Ascending aorta (tissue), 2 donors: ENCODE measurements at regions not wholly inside any gene's neighbourhood (a gene's known extent, or its start where the extent isn't known, plus 50 kb on each side); places are given as distances from the start of the nearest gene placed in this dataset.

ENCODE experiments used
- DNase-seq, 2 donors: peaks; one replicate each; pipeline ENCODE4 v3.0.0-alpha.2; 2019; ENCODE audit warnings: low spot score in 2 of 2
- H3K27ac ChIP-seq, 2 donors: fragments of 200-600 bp; sonication (generic); one replicate each; pipeline ENCODE4 v1.5.1; 2016 to 2017; ENCODE audit warnings: mild to moderate bottlenecking in 1 of 2
- H3K27me3 ChIP-seq: fragments of 200-600 bp; sonication (generic); one replicate; pipeline ENCODE4 v1.5.1; 2017
- H3K36me3 ChIP-seq, 2 donors: fragments of 200-600 bp; sonication (generic); one replicate each; pipeline ENCODE4 v1.5.1; 2016
- H3K4me1 ChIP-seq, 2 donors: fragments of 200-600 bp; sonication (generic); one replicate each; pipeline ENCODE4 v1.5.1; 2016 to 2017; ENCODE audit warnings: mild to moderate bottlenecking in 1 of 2
- H3K4me3 ChIP-seq, 2 donors: fragments of 200-600 bp; sonication (generic); one replicate each; pipeline ENCODE4 v1.5.1; 2016 to 2017; ENCODE audit warnings: mild to moderate bottlenecking in 1 of 2
- H3K9me3 ChIP-seq, 2 donors: fragments of 200-600 bp; sonication (generic); one replicate each; pipeline ENCODE4 v1.5.1; 2016
- CTCF ChIP-seq, 3 experiments: fragments of 200-600 bp in 2 of 3; fragments of 450-650 bp in 1 of 3; sonication (generic) in 2 of 3; IDR thresholded peaks; one replicate each; pipeline ENCODE4 v1.5.1; 2016 to 2019; ENCODE audit warnings: antibody characterized with exemption in 3 of 3, mild to moderate bottlenecking in 1 of 3, moderate library complexity in 1 of 3
- intact Hi-C: fragments of 100-400 bp; cut with DNase I; formaldehyde crosslinking; loops from one replicate; pipeline ENCODE4 v1.15.1; 2023

- TF ChIP-seq CTCF (IDR thresholded peaks at IDR 0.05) = no peak
- no peaks in the 10 kb centered on the region for H3K9me3 ChIP-seq
- H3K4me1 ChIP-seq = no peaks in the 10 kb centered on the region
- no peak overlapping the region for H3K27ac ChIP-seq
- no peaks in the 10 kb centered on the region for H3K27me3 ChIP-seq
- no peaks in the 10 kb centered on the region for H3K36me3 ChIP-seq
- intact Hi-C loops = no loop called here
- DNase-seq = no peak
- no peak overlapping the region for H3K4me3 ChIP-seq
Observed at GRCh38 chr21:24110846-24111245, 1496.4 kb downstream of the MRPL39 start.

- Histone ChIP-seq H3K27me3 (no peaks in the 10 kb centered on the region), H3K36me3 (no peaks in the 10 kb centered on the region), H3K27ac (no peak overlapping the region), H3K4me1 (no peaks in the 10 kb centered on the region), H3K4me3 (no peak overlapping the region), H3K9me3 (no peaks in the 10 kb centered on the region)
- DNase-seq = no peak
- intact Hi-C loops = no loop called here
- no peak for TF ChIP-seq CTCF (IDR thresholded peaks at IDR 0.05)
Observed at GRCh38 chr21:24097181-24097580, 1510.1 kb downstream of the MRPL39 start.

GRCh38 chr21:24096651-24097050 is 1510.6 kb downstream of the MRPL39 start:
- Histone ChIP-seq H3K27me3 (no peaks in the 10 kb centered on the region), H3K9me3 (no peaks in the 10 kb centered on the region), H3K4me1 (no peaks in the 10 kb centered on the region), H3K36me3 (no peaks in the 10 kb centered on the region), H3K27ac (no peak overlapping the region), H3K4me3 (no peak overlapping the region)
- no peak for DNase-seq
- no peak for TF ChIP-seq CTCF (IDR thresholded peaks at IDR 0.05)
- intact Hi-C loops = no loop called here

- Histone ChIP-seq H3K27ac (no peak overlapping the region), H3K9me3 (no peaks in the 10 kb centered on the region), H3K4me1 (no peaks in the 10 kb centered on the region), H3K27me3 (no peaks in the 10 kb centered on the region), H3K36me3 (no peaks in the 10 kb centered on the region), H3K4me3 (no peak overlapping the region)
- no peak for DNase-seq
- intact Hi-C loops = no loop called here
- TF ChIP-seq CTCF (IDR thresholded peaks at IDR 0.05) = no peak
Observed at GRCh38 chr21:24093032-24093431, 1514.2 kb downstream of the MRPL39 start.

GRCh38 chr21:24076179-24076578 is 1531.1 kb downstream of the MRPL39 start:
- H3K27me3 ChIP-seq = no peaks in the 10 kb centered on the region
- H3K4me1 ChIP-seq = no peaks in the 10 kb centered on the region
- intact Hi-C loops = no loop called here
- DNase-seq = no peak
- no peak for TF ChIP-seq CTCF (IDR thresholded peaks at IDR 0.05)
- peaks cover 0 to 8% of the 10 kb centered on the region in 2 donors for H3K9me3 ChIP-seq
- no peak overlapping the region for H3K27ac ChIP-seq
- no peak overlapping the region for H3K4me3 ChIP-seq
- H3K36me3 ChIP-seq = no peaks in the 10 kb centered on the region

GRCh38 chr21:24055696-24056095 is 1551.6 kb downstream of the MRPL39 start:
- Histone ChIP-seq H3K27me3 (no peaks in the 10 kb centered on the region), H3K4me1 (no peaks in the 10 kb centered on the region), H3K9me3 (no peaks in the 10 kb centered on the region), H3K36me3 (no peaks in the 10 kb centered on the region), H3K4me3 (no peak overlapping the region), H3K27ac (no peak overlapping the region)
- intact Hi-C loops = no loop called here
- DNase-seq = no peak
- no peak for TF ChIP-seq CTCF (IDR thresholded peaks at IDR 0.05)
